VCaP (cell line): ENCODE measurements at regions not wholly inside any gene's neighbourhood (a gene's known extent, or its start where the extent isn't known, plus 50 kb on each side); places are given as distances from the start of the nearest gene placed in this dataset.

ENCODE experiments used
- H3K27ac ChIP-seq: fragments of 450-650 bp; 2 replicates; pipeline ENCODE4 v1.5.1; 2017
- CTCF ChIP-seq: fragments of 450-650 bp; conservative IDR thresholded peaks from 2 replicates; pipeline ENCODE4 v1.5.1; 2017; ENCODE audit warnings: mild to moderate bottlenecking, moderate library complexity

- H3K27ac ChIP-seq, result no peak overlapping the region
- no peak for TF ChIP-seq CTCF
These were observed 250.3 kb upstream of the OBI1 start for GRCh38 chr13:78909276-78909675.

GRCh38 chr13:78907006-78907405 lies 248.1 kb upstream of the OBI1 start:
- TF ChIP-seq CTCF, result no peak
- H3K27ac ChIP-seq, result no peak overlapping the region

- no peak for TF ChIP-seq CTCF
- no peak overlapping the region for H3K27ac ChIP-seq
These were observed 238.2 kb upstream of the OBI1 start for GRCh38 chr13:78897200-78897599.

GRCh38 chr13:78884571-78884970 lies 225.6 kb upstream of the OBI1 start:
- no peak for TF ChIP-seq CTCF
- H3K27ac ChIP-seq, result no peak overlapping the region

GRCh38 chr13:78881751-78882150 lies 222.8 kb upstream of the OBI1 start:
- TF ChIP-seq CTCF, result no peak
- H3K27ac ChIP-seq, result no peak overlapping the region

- H3K27ac ChIP-seq, result no peak overlapping the region
- TF ChIP-seq CTCF, result no peak
These were observed 222.1 kb upstream of the OBI1 start for GRCh38 chr13:78881054-78881453.

GRCh38 chr13:78876915-78877549 lies 218.1 kb upstream of the OBI1 start:
- TF ChIP-seq CTCF, result no peak
- H3K27ac ChIP-seq, result no peak overlapping the region
